GM23248 (cell line): ENCODE measurements at regions not wholly inside any gene's neighbourhood (a gene's known extent, or its start where the extent isn't known, plus 50 kb on each side); places are given as distances from the start of the nearest gene placed in this dataset.
"Not testable (repeated sequence)": the region's sequence is repeated elsewhere in the genome, so short reads cannot be mapped to it uniquely, and the experiment has no call there.

Experiments
- DNase-seq: peaks from one replicate; pipeline ENCODE4 v3.0.0-alpha.2; 2015
- H2AFZ ChIP-seq: fragments of 200-600 bp; sonication (generic); 2 replicates; pipeline ENCODE4 v1.6.1; 2016; ENCODE audit warnings: antibody characterized with exemption
- H3F3A ChIP-seq: fragments of 200-600 bp; sonication (generic); 2 replicates; pipeline ENCODE4 v1.6.1; 2016; ENCODE audit warnings: mild to moderate bottlenecking, antibody characterized with exemption, mixed run types; ENCODE audit not compliant: insufficient read depth
- H3K27ac ChIP-seq: fragments of 200-600 bp; sonication (generic); 2 replicates; pipeline ENCODE4 v1.5.1; 2016; ENCODE audit warnings: mild to moderate bottlenecking
- H3K27me3 ChIP-seq: fragments of 200-600 bp; sonication (generic); replicated peaks from 2 replicates; pipeline ENCODE4 v1.6.1; 2016; ENCODE audit warnings: mild to moderate bottlenecking; ENCODE audit not compliant: insufficient read depth
- H3K36me3 ChIP-seq: fragments of 200-600 bp; sonication (generic); 2 replicates; pipeline ENCODE4 v1.6.1; 2016; ENCODE audit warnings: low read depth, mild to moderate bottlenecking
- H3K4me1 ChIP-seq: fragments of 200-600 bp; sonication (generic); 2 replicates; pipeline ENCODE4 v1.6.1; 2016; ENCODE audit warnings: mild to moderate bottlenecking; ENCODE audit not compliant: insufficient read depth
- H3K4me2 ChIP-seq: fragments of 200-600 bp; sonication (generic); one replicate; pipeline ENCODE4 v1.6.1; 2016; ENCODE audit warnings: mild to moderate bottlenecking; ENCODE audit not compliant: unreplicated experiment
- H3K4me3 ChIP-seq: fragments of 200-600 bp; sonication (generic); 2 replicates; pipeline ENCODE4 v1.5.1; 2016; ENCODE audit warnings: mild to moderate bottlenecking
- H3K79me2 ChIP-seq: fragments of 200-600 bp; sonication (generic); 2 replicates; pipeline ENCODE4 v1.6.1; 2016; ENCODE audit warnings: mild to moderate bottlenecking; ENCODE audit not compliant: insufficient read depth
- H3K9ac ChIP-seq: fragments of 200-600 bp; sonication (generic); 2 replicates; pipeline ENCODE4 v1.6.1; 2016; ENCODE audit warnings: mild to moderate bottlenecking
- H3K9me2 ChIP-seq: fragments of 200-600 bp; sonication (generic); 2 replicates; pipeline ENCODE4 v1.6.1; 2016; ENCODE audit warnings: mixed run types, mild to moderate bottlenecking, moderate library complexity; ENCODE audit not compliant: insufficient read depth
- H3K9me3 ChIP-seq: fragments of 200-600 bp; sonication (generic); one replicate; pipeline ENCODE4 v1.6.1; 2017; ENCODE audit warnings: low read depth
- H4K20me1 ChIP-seq: fragments of 200-600 bp; sonication (generic); 2 replicates; pipeline ENCODE4 v1.6.0; 2016; ENCODE audit not compliant: insufficient read depth
- EZH2 ChIP-seq: fragments of 200-600 bp; sonication (generic); IDR thresholded peaks from 2 replicates; pipeline ENCODE4 v1.6.1; 2018; ENCODE audit warnings: antibody characterized with exemption, mild to moderate bottlenecking; ENCODE audit not compliant: insufficient read depth, poor library complexity, severe bottlenecking
- EZH2phosphoT487 ChIP-seq: fragments of 200-600 bp; sonication (generic); IDR thresholded peaks from 2 replicates; pipeline ENCODE4 v1.6.1; 2018; ENCODE audit warnings: antibody characterized with exemption, moderate library complexity, mild to moderate bottlenecking, low read depth; ENCODE audit not compliant: insufficient read depth
- WGBS, 2 experiments: methylation state at CpG; one replicate each; pipeline ENCODE4 v1.1.6; 2015 to 2017; ENCODE audit warnings: low lambda C conversion rate in 2 of 2, low coverage in 1 of 2; ENCODE audit errors: missing lambda C conversion rate in 2 of 2; 5-methylcytosine and 5-hydroxymethylcytosine counted together
- in situ Hi-C: fragments of 300-500 bp; cut with MboI; formaldehyde crosslinking; loops from 2 replicates; pipeline ENCODE4 v1.15.0; 2020

DNA sequence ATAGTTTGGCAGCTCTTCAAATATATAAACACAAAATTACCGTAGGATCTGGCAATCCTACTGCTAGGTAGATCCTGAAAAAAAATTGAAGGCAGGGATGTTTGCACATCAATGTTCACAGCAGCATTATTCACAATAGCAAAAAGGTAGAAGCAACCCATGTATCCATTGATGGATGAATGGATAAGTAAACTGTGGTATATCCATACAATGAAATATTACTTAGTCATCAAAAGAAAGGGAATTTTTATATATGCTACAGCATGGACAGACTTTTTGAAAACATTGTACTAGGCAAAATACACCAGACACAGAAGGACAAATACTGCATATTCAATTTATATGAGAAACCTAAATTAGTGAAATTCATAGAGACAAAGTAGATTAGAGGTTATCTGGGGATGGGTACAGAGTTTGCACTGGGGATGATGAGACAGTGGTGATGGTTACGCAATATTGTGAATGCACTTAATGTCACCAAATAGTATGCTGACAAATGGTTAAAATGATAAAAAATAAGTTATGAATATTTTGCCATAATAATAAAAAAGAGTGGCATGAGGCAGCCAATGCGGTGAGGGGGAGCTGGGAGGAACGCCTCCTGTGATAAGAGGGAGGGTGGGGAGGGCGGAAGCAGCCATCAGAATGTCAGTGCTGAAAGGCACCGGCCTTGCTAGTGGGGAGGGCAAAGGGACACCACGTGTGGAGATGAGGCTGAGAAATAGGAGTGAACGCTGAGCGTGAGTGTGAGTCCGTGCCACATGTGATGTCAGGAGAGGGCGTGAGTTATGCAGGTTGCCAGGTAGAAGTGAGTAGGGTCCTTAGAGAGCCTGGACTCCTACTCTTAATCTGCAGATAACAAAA, 386.1 kb upstream of the PODXL start:
- 71 to 72% methylated on average over 10 to 11 of the region's 11 CpGs for WGBS, 2 experiments
- in situ Hi-C loops, result no loop called here

DNA sequence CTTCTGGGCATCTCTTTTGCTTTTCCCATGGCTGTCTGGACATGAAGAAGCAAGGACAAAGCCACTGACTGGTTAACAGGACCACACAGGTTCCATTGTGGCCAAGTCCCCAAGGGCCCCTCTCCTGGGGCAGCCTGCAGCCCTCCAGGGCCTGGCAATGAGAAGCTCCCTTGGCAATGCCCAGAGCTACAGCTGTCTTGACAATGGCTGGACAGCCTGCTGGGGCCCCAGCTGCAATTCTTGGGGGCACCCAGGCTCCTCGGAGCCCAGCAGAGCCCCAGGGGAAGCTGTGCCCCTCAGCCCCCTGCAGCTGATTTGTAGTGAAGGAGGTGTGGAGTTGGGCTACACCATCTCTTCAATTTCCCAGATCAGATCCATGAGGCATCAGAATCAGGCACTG, 384.9 kb upstream of the PODXL start:
- H3K4me3 ChIP-seq, result no peak overlapping the region
- H4K20me1 ChIP-seq, result no peaks in the 10 kb centered on the region
- no peaks in the 10 kb centered on the region for H3F3A ChIP-seq
- H3K4me1 ChIP-seq, result no peaks in the 10 kb centered on the region
- DNase-seq, result no peak
- H3K9ac ChIP-seq, result no peak overlapping the region
- no peak for TF ChIP-seq EZH2phosphoT487
- no peak for TF ChIP-seq EZH2
- no peaks in the 10 kb centered on the region for H3K9me3 ChIP-seq
- no peaks in the 10 kb centered on the region for H3K36me3 ChIP-seq
- no peaks in the 10 kb centered on the region for H3K79me2 ChIP-seq
- peaks cover 30% of the 10 kb centered on the region for H3K27me3 ChIP-seq
- no peak overlapping the region for H3K4me2 ChIP-seq
- no peaks in the 10 kb centered on the region for H3K9me2 ChIP-seq
- in situ Hi-C loops, result no loop called here
- H3K27ac ChIP-seq, result no peak overlapping the region
- H2AFZ ChIP-seq, result no peak overlapping the region
- WGBS, 2 experiments, result 0 to 50% methylated on average over 1 of the region's 1 CpG

More for the DNA sequence above, 386.1 kb upstream of the PODXL start:
- H3K79me2 ChIP-seq, result no peaks in the 10 kb centered on the region
- DNase-seq, result no peak
- H2AFZ ChIP-seq, result no peak overlapping the region
- H3K4me3 ChIP-seq, result no peak overlapping the region
- no peaks in the 10 kb centered on the region for H3K9me2 ChIP-seq
- H3K27ac ChIP-seq, result no peak overlapping the region
- H3K4me1 ChIP-seq, result no peaks in the 10 kb centered on the region
- H3K27me3 ChIP-seq, result peaks cover 31% of the 10 kb centered on the region
- no peaks in the 10 kb centered on the region for H3K36me3 ChIP-seq
- no peaks in the 10 kb centered on the region for H3F3A ChIP-seq
- H3K4me2 ChIP-seq, result no peak overlapping the region
- H3K9me3 ChIP-seq, result no peaks in the 10 kb centered on the region
- H3K9ac ChIP-seq, result no peak overlapping the region
- no peaks in the 10 kb centered on the region for H4K20me1 ChIP-seq
- TF ChIP-seq EZH2 (no peak), EZH2phosphoT487 (no peak)

DNA sequence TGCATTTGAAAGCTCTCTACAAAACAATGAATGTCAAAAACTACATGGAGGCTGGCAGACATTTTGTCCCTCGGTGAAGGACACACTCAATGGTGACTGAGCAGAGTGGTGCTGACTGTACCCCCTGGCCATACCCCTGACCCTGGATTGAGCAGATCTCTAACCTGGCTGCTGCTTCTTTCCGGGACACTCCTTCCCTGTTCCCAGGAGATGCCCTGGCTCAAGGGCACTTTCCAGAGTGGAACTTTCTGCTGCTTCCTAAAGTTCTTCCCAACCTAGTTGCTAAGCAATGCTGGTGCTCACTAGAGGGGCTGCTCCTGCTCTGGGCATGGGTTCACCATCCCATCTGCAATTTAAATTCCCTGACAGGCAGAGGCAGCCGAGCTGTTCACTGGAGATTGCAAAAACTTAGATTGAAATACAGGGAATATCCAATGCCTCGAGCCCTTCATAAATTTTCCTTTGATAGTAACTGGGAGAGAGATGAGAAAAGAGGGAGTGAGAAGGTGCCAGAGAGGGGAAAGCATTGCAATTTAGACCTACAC, 384.3 kb upstream of the PODXL start:
- no peaks in the 10 kb centered on the region for H3K9me2 ChIP-seq
- no peak overlapping the region for H2AFZ ChIP-seq
- no peak for DNase-seq
- 47% methylated on average over 4 of the region's 4 CpGs for WGBS, 2 experiments
- no peaks in the 10 kb centered on the region for H3K9me3 ChIP-seq
- TF ChIP-seq EZH2, result no peak
- no peak for TF ChIP-seq EZH2phosphoT487
- H4K20me1 ChIP-seq, result no peaks in the 10 kb centered on the region
- in situ Hi-C loops, result no loop called here
- H3K36me3 ChIP-seq, result no peaks in the 10 kb centered on the region
- H3K4me1 ChIP-seq, result no peaks in the 10 kb centered on the region
- no peaks in the 10 kb centered on the region for H3K79me2 ChIP-seq
- no peak overlapping the region for H3K4me3 ChIP-seq
- no peaks in the 10 kb centered on the region for H3F3A ChIP-seq
- no peak overlapping the region for H3K27ac ChIP-seq
- no peak overlapping the region for H3K9ac ChIP-seq
- H3K27me3 ChIP-seq, result peaks cover 26% of the 10 kb centered on the region
- no peak overlapping the region for H3K4me2 ChIP-seq

DNA sequence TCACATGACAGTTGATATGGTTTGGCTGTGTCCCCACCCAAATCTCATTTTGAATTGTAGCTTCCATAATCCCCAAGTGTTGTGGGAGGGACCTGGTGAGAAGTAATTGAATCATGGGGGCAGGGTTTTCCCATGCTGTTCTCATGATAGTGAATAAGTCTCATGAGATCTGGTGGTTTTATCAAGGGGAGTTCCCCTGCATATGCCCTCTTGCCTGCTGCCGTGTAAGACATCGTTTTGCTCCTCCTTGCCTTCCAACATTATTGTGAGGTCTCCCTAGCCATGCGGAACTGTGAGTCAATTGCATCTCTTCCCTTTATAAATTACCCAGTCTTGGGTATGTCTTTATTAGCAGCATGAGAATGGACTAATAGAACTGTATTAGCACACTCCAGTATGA, 382.4 kb upstream of the PODXL start:
- H3K4me1 ChIP-seq, in situ Hi-C loops, DNase-seq, H3K79me2 ChIP-seq, H3K4me2 ChIP-seq, H3K9ac ChIP-seq, H3K4me3 ChIP-seq, H3K9me2 ChIP-seq, H3F3A ChIP-seq, H3K9me3 ChIP-seq, H2AFZ ChIP-seq, H3K27ac ChIP-seq, H3K36me3 ChIP-seq, H4K20me1 ChIP-seq: not testable (repeated sequence)
- H3K27me3 ChIP-seq, result peaks cover 12% of the 10 kb centered on the region
- 16 to 17% methylated on average over 3 of the region's 3 CpGs for WGBS, 2 experiments
